ENCODE measurements at regions not wholly inside any gene's neighbourhood (a gene's known extent, or its start where the extent isn't known, plus 50 kb on each side); places are given as distances from the start of the nearest gene placed in this dataset.

DNA sequence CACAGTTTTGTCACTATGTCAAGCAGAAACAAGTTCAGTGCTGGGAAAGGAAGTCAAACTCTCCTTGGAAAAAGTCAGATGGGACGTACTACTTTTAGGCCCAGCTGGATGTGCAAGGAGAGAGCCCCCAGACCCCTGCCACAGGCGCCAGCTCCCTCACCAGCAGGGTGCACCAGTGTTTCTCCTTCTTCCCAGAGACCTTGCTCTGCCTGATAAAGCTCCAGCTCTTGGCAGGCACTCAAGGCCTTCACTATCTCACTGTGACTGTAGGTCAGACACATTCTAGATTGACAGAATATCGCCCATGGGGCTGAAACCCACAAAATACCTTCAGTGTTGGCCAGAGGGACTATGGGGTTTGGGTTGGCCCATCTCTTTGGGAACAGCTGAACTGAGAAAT lies 54.8 kb upstream of the CHRNB4 start:
- H4K20me1 ChIP-seq (ENCODE audit: insufficient read depth, low read length): no peaks in the 10 kb centered on the region
- H3K36me3 Mint-ChIP-seq (ENCODE audit: low read depth, unreplicated experiment): no peaks in the 10 kb centered on the region
- H3K4me3 Mint-ChIP-seq (ENCODE audit: unreplicated experiment): no peak overlapping the region
- no peak overlapping the region for H2AFZ ChIP-seq (ENCODE audit: low read depth, low read length)
- H3K27me3 Mint-ChIP-seq (ENCODE audit: low read depth, unreplicated experiment): peaks cover 20% of the 10 kb centered on the region
- TF ChIP-seq, protein P1, sequence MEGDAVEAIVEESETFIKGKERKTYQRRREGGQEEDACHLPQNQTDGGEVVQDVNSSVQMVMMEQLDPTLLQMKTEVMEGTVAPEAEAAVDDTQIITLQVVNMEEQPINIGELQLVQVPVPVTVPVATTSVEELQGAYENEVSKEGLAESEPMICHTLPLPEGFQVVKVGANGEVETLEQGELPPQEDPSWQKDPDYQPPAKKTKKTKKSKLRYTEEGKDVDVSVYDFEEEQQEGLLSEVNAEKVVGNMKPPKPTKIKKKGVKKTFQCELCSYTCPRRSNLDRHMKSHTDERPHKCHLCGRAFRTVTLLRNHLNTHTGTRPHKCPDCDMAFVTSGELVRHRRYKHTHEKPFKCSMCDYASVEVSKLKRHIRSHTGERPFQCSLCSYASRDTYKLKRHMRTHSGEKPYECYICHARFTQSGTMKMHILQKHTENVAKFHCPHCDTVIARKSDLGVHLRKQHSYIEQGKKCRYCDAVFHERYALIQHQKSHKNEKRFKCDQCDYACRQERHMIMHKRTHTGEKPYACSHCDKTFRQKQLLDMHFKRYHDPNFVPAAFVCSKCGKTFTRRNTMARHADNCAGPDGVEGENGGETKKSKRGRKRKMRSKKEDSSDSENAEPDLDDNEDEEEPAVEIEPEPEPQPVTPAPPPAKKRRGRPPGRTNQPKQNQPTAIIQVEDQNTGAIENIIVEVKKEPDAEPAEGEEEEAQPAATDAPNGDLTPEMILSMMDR (IDR thresholded peaks at IDR 0.05; ENCODE audit: insufficient read depth, low read depth, low read length): no peak
- no peak for TF ChIP-seq EZH2 (IDR thresholded peaks at IDR 0.05; ENCODE audit: insufficient read depth, low read length)
- no peak for FAIRE-seq
- DNase-seq (ENCODE audit: low read depth): no peak
- H3K27me3 ChIP-seq (ENCODE audit: insufficient read depth, low read length): no peaks in the 10 kb centered on the region
- no peak overlapping the region for H3K4me3 ChIP-seq (ENCODE audit: insufficient read depth, low read depth, low read length)
- H3K9me3 ChIP-seq (ENCODE audit: insufficient read depth, low read depth, low read length): no peaks in the 10 kb centered on the region
- no peaks in the 10 kb centered on the region for H3K36me3 ChIP-seq (ENCODE audit: insufficient read depth, low read length)
- H3K9me3 Mint-ChIP-seq (ENCODE audit: unreplicated experiment): peaks cover 2% of the 10 kb centered on the region
- no peak overlapping the region for H3K9ac ChIP-seq (ENCODE audit: low read length)
- H3K79me2 ChIP-seq (ENCODE audit: insufficient read depth, low read length): no peaks in the 10 kb centered on the region
- no peak overlapping the region for H3K27ac Mint-ChIP-seq (ENCODE audit: unreplicated experiment)
- no peaks in the 10 kb centered on the region for H3K4me1 ChIP-seq (ENCODE audit: insufficient read depth, low read length)
- H3K4me2 ChIP-seq (ENCODE audit: low read length): no peak overlapping the region
- no peaks in the 10 kb centered on the region for H3K4me1 Mint-ChIP-seq (ENCODE audit: low read depth, unreplicated experiment)
- no peak overlapping the region for H3K27ac ChIP-seq (ENCODE audit: low read depth, low read length)

DNA sequence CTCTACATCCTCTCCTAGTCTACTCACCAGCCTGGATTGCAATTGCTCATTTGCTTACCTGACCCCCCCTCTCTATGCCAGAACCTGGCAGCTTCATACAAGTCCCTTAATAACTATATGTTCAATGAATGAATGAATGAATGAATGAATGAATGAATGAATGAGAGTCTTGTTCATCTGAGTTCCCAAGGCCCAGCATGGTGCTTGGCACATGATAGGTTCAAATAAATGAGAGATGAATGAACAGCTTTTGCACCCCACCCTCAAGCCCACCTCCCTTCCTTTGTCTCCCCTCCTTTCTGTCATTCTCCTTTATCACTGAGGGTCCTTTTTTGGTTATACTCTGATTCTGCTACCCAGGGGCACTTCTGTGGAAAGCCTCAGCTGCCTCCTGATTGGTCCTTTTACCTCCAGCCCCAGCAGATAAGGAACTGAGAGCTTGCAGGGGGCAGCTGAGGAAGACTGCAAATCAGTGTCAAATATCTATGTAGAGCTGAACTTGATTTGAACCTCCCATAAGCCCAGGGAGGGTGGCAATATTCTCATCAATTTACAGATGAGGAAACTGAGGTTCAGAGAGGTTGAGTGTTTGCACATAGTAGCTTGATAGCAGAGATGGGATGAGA lies 54.1 kb upstream of the CHRNB4 start:
- Histone ChIP-seq H3K4me1 (ENCODE audit: insufficient read depth, low read length) (no peaks in the 10 kb centered on the region), H3K9ac (ENCODE audit: low read length) (no peak overlapping the region), H4K20me1 (ENCODE audit: insufficient read depth, low read length) (no peaks in the 10 kb centered on the region), H3K4me3 (ENCODE audit: insufficient read depth, low read depth, low read length) (no peak overlapping the region), H3K27ac (ENCODE audit: low read depth, low read length) (no peak overlapping the region), H3K27me3 (ENCODE audit: insufficient read depth, low read length) (no peaks in the 10 kb centered on the region), H3K36me3 (ENCODE audit: insufficient read depth, low read length) (no peaks in the 10 kb centered on the region), H3K79me2 (ENCODE audit: insufficient read depth, low read length) (no peaks in the 10 kb centered on the region), H2AFZ (ENCODE audit: low read depth, low read length) (no peak overlapping the region), H3K9me3 (ENCODE audit: insufficient read depth, low read depth, low read length) (no peaks in the 10 kb centered on the region), H3K4me2 (ENCODE audit: low read length) (no peak overlapping the region)
- TF ChIP-seq, protein P1 (IDR thresholded peaks at IDR 0.05; ENCODE audit: insufficient read depth, low read depth, low read length): no peak
- TF ChIP-seq EZH2 (IDR thresholded peaks at IDR 0.05; ENCODE audit: insufficient read depth, low read length): no peak
- no peaks in the 10 kb centered on the region for H3K36me3 Mint-ChIP-seq (ENCODE audit: low read depth, unreplicated experiment)
- DNase-seq (ENCODE audit: low read depth) (no peak), FAIRE-seq (no peak)
- H3K27me3 Mint-ChIP-seq (ENCODE audit: low read depth, unreplicated experiment): peaks cover 20% of the 10 kb centered on the region
- H3K27ac Mint-ChIP-seq (ENCODE audit: unreplicated experiment): no peak overlapping the region
- no peak overlapping the region for H3K4me3 Mint-ChIP-seq (ENCODE audit: unreplicated experiment)
- no peaks in the 10 kb centered on the region for H3K4me1 Mint-ChIP-seq (ENCODE audit: low read depth, unreplicated experiment)
- peaks cover 2% of the 10 kb centered on the region for H3K9me3 Mint-ChIP-seq (ENCODE audit: unreplicated experiment)

DNA sequence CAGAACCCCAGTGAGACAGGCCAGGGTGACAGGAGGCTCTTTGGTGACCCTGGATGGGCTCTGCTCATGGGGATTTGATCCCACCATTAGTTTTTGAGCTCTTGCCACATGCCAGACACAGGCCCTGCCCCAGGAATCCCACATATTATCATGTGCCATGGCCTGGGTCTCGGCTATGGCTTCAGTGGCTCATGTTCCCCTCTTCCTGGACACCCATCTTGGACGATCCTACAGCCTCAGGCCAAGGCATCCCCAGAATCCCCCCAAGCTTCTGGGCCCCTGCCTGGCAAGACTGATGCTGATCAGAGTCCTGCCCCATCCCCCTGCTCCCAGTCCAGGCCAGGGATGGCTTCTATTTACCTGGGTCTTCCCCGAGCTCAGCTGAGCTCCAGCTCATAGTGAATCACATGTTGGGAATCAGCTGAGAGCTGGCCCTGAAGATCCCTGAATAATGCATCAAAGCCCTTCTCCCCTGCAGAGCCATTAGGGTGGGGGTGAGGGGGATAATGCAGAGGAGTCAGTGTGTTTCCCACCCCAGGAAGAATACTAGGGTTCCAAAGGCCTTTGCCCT lies 50.9 kb upstream of the CHRNB4 start:
- H3K9me3 ChIP-seq (ENCODE audit: insufficient read depth, low read depth, low read length): no peaks in the 10 kb centered on the region
- H4K20me1 ChIP-seq (ENCODE audit: insufficient read depth, low read length): no peaks in the 10 kb centered on the region
- H3K27ac ChIP-seq (ENCODE audit: low read depth, low read length): no peak overlapping the region
- no peak overlapping the region for H3K4me3 ChIP-seq (ENCODE audit: insufficient read depth, low read depth, low read length)
- no peaks in the 10 kb centered on the region for H3K4me1 ChIP-seq (ENCODE audit: insufficient read depth, low read length)
- Mint-ChIP-seq H3K4me3 (ENCODE audit: unreplicated experiment) (no peak overlapping the region), H3K27me3 (ENCODE audit: low read depth, unreplicated experiment) (peaks cover 22% of the 10 kb centered on the region), H3K9me3 (ENCODE audit: unreplicated experiment) (peaks cover 2% of the 10 kb centered on the region), H3K36me3 (ENCODE audit: low read depth, unreplicated experiment) (no peaks in the 10 kb centered on the region), H3K4me1 (ENCODE audit: low read depth, unreplicated experiment) (no peaks in the 10 kb centered on the region), H3K27ac (ENCODE audit: unreplicated experiment) (no peak overlapping the region)
- DNase-seq (ENCODE audit: low read depth) (no peak), FAIRE-seq (no peak)
- no peak overlapping the region for H3K9ac ChIP-seq (ENCODE audit: low read length)
- H3K4me2 ChIP-seq (ENCODE audit: low read length): no peak overlapping the region
- TF ChIP-seq, protein P1 (IDR thresholded peaks at IDR 0.05; ENCODE audit: insufficient read depth, low read depth, low read length): no peak
- no peak for TF ChIP-seq EZH2 (IDR thresholded peaks at IDR 0.05; ENCODE audit: insufficient read depth, low read length)
- no peak overlapping the region for H2AFZ ChIP-seq (ENCODE audit: low read depth, low read length)
- no peaks in the 10 kb centered on the region for H3K79me2 ChIP-seq (ENCODE audit: insufficient read depth, low read length)
- H3K27me3 ChIP-seq (ENCODE audit: insufficient read depth, low read length): no peaks in the 10 kb centered on the region
- H3K36me3 ChIP-seq (ENCODE audit: insufficient read depth, low read length): no peaks in the 10 kb centered on the region
